Body of pancreas (tissue), 4 donors: ENCODE measurements at regions not wholly inside any gene's neighbourhood (a gene's known extent, or its start where the extent isn't known, plus 50 kb on each side); places are given as distances from the start of the nearest gene placed in this dataset.

Experiments
- CTCF ChIP-seq, 7 experiments: fragments of 450-650 bp in 4 of 7; fragments of 200-600 bp in 3 of 7; sonication (generic) in 3 of 7; IDR thresholded peaks; one replicate each; pipeline ENCODE4 v1.5.1; 2016 to 2019; ENCODE audit warnings: antibody characterized with exemption in 7 of 7
- POLR2A ChIP-seq, 3 donors: fragments of 450-650 bp; IDR thresholded peaks; one replicate each; pipeline ENCODE4 v1.6.1; 2016; ENCODE audit warnings: antibody characterized with exemption in 3 of 3, mild to moderate bottlenecking in 2 of 3

DNA sequence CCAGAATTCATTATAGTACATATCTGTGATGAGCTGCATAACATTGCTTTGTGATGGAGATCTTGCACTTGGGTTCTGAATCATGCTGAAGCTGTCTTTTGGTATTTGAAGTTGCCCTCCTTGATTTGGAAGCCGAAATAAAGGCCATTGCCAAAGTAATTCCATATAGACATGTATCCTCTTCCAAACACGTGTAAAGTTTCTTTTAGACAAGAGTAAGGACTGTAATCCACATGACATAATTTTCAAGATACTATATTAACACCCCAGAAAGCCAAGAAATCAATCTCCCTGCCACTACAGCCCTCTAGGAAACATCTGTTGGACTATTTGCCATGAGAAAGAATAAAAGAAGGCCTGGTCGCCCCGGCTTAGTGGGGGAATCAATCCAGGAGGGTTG, 754.2 kb downstream of the FGF9 start:
- TF ChIP-seq CTCF (IDR thresholded peaks at IDR 0.05) (no peak), POLR2A (IDR thresholded peaks at IDR 0.05) (no peak)
